Daoy (cell line): ENCODE measurements at regions not wholly inside any gene's neighbourhood (a gene's known extent, or its start where the extent isn't known, plus 50 kb on each side); places are given as distances from the start of the nearest gene placed in this dataset.

Experiments
- DNase-seq: peaks from one replicate; pipeline ENCODE4 v3.0.0-alpha.2; 2015; ENCODE audit warnings: low read depth

GRCh38 chr3:193983846-193984818 is 151.8 kb upstream of the HES1 start:
- DNase-seq, result no peak

DNA sequence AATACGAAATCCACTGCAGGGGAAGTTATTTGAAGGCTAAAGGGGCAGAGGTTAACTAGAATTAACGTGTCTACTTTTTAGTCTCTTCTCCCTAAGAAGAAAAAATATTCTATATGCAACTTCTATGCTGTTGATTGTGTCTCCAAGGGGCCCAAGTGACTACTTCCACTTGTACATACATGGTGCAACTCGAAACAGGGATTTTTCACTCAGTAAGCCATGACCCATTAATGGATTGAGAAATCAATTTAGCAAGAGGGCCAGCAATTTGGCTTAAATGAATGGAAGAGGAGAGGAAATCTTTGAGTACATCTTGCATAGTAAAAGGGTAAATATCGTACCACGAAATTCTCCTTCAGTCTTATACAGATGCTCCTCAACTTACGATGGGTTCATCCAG is 151.1 kb upstream of the HES1 start:
- DNase-seq, result no peak

DNA sequence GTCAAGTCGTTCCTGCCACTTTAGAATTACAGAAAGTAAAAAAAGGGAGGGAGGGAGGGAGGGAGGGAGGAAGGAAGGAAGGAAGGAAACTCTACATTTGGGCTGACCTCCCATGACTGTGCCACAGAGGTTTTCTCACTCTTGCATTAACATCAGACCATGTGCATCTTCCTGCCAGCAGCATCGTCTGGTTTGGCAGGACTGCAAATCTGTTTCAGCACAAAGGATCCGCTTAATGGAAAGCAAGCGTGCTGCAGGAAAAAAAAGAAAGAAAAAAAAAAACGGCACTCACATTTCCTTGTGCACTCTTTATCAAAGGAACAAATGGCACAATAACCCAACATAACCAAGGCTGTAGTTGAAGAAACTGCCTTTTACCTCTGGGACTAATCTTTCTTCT is 148.8 kb upstream of the HES1 start:
- no peak for DNase-seq

- no peak for DNase-seq
Measured at GRCh38 chr3:193989186-193989585, 146.8 kb upstream of the HES1 start.

DNA sequence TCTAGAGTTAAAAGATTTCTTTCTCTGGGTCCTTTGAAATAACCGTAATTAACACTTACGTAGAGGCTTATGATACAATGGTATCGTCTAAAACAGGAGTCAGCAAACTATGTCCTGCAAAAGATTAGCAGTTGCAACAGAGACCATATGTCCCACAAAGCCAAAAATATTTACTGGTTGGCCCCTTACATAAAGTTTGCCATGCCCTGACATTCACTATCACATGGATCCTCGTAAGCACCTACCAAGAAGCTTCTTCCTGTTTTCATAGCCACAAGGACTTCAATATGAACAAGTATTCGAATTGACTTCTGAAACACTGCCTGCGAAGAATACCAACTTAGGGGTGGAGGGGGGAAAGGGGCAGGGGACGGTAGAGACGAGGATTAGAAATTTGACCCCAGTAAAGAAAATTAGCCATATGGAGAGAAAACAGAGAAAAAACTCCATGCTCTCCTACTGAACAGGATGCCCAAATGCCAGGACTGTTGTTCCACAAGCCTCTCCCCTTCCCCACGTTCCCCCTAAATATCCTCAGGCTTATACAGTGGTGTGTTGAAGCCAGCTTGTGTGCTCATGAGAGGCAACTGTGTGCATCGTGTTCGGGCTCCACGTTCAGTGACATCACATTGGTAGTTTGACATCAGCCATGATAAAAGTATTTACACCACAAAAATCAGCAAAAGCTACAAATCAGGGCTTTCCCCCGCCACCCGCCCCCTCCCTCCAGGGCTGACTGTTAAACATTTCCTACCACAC is 144.1 kb upstream of the HES1 start:
- DNase-seq, result no peak

DNA sequence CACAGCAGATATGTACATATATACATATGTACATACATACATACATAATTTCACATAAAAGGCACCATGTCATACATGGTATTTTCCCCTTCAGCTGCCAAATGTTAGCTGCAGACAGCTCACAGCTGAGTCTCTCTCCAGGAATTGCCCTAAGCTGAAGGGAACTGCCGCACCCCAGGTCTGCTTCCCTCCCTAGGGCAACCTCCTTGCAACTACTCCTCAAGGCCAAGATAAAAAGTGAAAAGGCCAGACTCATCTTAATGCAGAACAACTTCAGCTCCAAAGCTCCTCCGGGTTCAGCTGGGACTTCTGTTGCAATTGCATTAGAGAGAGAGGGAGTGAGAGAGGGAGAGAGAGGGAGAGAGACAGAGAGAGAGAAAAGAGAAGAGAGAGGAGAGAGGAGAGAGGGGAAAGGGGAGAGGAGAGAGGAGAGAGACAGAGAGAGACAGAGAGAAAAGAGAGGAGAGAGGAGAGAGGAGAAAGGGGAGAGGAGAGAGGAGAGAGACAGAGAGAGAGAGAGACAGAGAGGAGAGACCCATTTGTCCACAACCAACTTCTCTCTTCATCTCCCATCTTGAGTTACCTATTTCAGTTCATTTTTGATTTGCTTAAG is 143.4 kb upstream of the HES1 start:
- no peak for DNase-seq

DNA sequence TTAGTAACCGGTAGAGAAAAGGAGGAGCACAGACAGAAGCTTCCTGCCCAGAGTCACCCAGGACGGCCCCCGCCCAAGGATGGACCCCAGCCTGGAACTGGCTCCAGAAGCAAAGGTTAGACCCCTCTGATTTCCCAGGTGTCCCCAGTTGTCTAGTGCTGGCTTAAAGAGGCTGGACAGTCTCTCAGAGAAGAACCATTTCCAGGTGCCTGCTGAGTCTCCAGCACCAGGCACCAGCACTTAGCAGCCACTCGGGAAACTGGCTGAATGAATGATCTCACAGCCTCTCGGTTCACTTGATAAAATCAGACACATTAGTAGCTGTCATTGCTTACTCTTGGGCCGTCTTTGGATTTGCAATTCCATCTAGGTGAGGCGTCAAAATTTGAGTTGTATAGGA is 139.7 kb upstream of the HES1 start:
- no peak for DNase-seq

- DNase-seq, result no peak
Measured at GRCh38 chr3:193996641-193997089, 139.3 kb upstream of the HES1 start.

DNA sequence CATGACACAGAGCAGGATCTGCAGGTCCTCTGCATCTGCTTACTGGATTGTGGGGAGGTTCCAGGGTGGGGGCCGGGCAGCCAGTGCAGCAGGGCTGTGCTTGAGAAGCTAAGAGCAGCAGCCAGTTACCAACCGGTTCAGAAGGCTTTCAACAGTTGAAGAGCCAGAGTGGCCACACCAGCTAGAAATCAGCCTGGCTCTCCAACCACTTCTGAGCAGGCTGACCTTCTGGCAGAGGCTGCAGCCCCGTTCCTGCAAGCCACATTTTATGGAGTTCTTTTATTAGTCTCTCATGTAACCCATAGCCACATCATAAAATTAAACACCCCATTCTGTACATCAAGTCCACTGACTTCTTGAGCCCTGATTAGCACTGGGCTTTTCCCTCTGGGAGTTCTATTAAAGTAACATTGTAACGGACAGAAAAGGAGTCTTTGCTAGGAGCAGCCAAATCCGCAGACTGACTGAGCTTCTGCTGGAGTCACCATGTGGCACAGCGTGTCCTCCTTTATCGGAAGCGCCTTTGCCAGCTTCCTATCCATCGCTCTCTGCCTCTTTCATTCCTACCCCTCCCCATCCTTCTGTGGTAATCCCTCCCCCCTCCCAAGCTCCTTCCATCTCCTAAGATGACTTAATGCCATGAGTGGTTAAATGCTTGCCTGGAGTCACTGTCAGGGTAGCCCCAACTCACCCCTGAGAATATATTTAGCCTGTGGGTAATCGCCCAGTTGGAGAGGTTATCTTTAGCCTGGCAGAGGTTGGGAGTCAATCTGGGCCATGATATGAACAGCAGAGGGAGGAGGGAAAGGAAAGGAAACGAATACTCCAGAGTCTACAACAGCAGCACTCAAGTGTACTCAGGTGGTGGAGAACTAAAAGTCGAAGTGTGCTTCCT is 138.5 kb upstream of the HES1 start:
- DNase-seq, result no peak

DNA sequence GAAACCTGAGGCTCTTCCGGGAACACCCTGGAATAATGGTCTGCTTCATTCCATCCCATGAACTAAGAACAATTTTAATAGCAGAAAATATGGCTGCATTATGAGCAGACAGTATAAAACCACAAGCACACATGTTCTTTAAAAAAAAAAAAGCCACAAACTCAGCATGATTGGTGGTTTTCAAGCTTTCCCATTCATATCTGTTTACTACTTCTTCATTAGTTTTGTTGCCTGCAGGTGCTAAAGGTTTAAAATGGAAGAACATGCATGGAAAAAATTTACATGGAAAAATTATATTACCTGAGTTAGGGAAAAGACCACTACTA is 137.9 kb upstream of the HES1 start:
- DNase-seq, result no peak

DNA sequence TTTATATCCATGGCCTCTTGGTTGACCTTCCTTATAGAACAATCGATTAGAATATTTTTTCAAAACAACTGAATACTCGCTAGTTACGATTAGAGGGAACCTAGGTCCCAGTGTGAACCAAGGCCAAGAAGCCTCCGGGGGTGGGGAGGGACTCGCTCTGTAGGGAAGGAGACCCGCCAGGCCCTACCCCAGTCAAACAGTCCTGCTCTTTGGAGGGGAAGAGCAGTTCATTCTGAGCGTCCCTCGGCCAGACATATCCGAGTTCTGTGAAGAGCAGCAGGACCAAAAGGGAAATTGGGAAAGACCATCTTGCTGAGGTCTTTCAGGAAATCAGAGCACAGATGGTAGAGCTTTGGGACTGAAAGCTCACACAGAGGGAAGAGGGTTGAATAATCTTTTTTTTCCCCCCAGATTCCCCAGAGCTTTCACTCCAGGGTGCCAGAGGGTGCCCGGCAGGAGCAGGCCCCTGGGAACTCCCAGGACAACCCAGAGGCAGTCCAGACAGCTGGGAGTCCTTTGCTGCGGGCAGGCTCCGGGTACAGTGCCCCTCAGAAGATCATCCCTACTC is 137.2 kb upstream of the HES1 start:
- DNase-seq, result no peak

DNA sequence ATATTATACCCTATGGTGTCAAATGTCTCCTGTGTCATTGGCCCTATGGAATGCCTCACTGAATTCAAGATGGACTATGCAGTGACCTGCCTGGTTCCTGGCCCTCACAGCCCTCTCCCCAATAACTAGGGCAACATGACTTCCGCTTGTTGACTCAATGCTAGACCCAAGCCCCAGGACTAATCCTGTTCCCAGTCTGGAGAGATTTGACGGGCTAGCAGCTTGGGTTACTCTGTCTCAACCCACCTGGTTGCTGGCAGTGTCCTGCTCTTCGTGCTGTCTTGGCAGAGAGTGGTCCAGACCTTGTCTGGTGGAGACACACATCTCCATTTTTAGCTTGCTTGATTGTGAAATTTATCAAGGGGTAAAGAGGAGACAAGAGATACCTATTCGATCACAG is 135.8 kb upstream of the HES1 start:
- no peak for DNase-seq

GRCh38 chr3:194000712-194001111 is 135.2 kb upstream of the HES1 start:
- DNase-seq, result no peak

GRCh38 chr3:194001728-194002459 is 134.1 kb upstream of the HES1 start:
- no peak for DNase-seq

DNA sequence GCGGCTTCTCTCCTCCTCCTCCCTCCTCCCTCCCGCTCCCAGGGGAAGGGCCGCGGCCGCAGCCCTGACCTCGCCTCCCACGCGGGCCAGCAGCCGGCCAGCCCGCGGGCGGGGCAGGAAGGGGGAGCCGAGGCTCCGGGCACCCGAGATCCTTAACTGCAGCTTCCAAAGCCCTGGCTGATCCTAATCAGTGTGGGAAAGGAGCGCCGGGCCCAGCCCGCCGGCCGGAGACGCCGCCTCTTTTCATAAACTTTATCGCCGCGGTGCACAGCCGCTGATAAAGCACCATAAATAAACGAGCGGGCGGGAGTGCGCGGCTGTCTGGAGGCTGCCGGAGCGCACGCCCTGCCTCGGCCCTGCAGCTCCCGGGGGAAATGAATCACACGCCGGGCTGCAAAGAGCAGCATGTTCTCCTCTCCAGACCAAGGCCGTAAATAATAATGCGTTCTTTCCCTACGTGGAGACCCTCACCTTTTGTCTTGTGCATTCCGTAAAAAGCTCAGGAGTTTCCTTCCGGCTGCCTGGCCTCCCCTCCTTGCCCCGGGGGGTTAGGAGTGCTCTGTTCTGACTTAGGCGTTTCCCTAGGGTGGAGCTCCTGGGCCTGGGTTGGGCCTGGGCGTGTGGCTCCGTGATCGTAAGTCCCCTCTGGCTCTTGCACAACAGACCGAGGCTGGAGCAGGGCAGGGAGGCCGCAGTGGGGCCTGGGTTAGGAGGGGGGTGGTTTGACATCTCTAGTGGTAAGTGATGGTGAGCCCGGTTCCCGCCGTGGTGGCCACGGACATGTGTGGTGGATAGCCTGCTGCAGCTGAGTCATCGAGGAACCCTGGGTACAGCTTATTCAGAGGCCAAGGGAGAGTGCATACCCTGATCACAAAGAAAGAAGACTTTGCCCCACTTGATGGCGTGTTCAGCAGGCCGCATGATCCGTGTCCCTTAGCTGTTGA is 132.6 kb upstream of the HES1 start:
- DNase-seq, result peak; percentile 97

GRCh38 chr3:194005930-194006501 is 129.9 kb upstream of the HES1 start:
- no peak for DNase-seq

- no peak for DNase-seq
Measured at GRCh38 chr3:194007592-194008337, 128.2 kb upstream of the HES1 start.

DNA sequence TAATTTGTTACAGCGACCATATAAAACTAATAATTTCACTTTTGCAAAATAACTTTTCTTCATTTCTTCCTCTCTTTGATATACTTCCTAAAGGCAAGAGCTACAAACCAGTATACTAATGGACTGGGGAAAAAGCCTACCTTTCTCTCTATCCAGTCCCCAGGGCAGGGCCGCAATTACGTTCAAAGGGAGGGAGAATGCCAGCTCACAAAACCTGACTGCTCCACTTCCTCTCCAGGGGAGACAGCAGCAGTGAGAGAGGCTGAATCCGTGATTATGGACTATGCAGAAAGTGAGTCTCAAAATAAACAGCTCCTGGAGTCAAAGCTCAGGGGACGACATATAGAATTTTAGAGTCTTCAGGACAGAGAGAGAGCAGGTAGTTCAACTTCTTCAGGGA is 126.9 kb upstream of the HES1 start:
- peak; percentile 27 for DNase-seq
